HG03095 (cell line): ENCODE measurements at regions not wholly inside any gene's neighbourhood (a gene's known extent, or its start where the extent isn't known, plus 50 kb on each side); places are given as distances from the start of the nearest gene placed in this dataset.
"Not testable (repeated sequence)": the region's sequence is repeated elsewhere in the genome, so short reads cannot be mapped to it uniquely, and the experiment has no call there.

Experiments used
- ATAC-seq: cut with Tn5 transposase; IDR thresholded peaks from one replicate; pipeline ENCODE4 v1.9.1; 2021; ENCODE audit warnings: moderate library complexity; ENCODE audit not compliant: unreplicated experiment

- ATAC-seq: no peak
Measured at GRCh38 chr5:8831854-8832253, 714.0 kb downstream of the SEMA5A start.

DNA sequence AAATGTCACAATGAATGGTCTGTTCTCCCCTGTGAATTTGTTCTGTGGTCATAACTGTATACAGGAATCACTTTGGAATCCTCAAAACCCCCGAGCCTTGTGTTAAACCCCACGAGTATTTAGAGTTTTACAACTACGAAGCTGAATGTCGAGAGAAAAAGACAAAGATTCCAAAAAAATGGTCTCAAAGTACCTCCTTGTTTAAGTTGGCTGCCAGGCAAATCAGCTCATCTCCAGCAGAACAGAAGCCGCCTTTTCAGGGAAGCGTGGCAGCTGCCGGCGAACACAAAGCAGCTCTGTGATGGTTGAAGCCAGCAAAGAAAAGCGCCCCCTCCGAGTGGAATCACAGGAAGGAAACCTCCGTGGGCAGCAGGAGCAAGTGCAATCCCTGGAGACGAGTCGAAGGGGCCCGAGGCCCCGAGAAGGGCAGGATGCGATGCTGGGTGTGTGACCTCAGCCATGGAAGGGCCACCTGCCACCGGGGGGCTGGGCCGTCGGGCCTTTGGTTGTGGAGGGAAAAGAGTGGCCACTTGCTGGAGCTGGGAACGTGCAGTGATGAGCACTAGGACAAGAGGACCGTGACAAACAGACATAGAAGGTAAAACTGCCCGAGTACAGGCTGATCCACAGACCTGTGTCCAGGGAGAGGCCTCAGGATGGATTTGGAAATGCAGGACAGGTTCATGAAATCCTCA, 706.4 kb downstream of the SEMA5A start:
- no peak for ATAC-seq

GRCh38 chr5:8840237-8840636, 705.6 kb downstream of the SEMA5A start:
- ATAC-seq: no peak

DNA sequence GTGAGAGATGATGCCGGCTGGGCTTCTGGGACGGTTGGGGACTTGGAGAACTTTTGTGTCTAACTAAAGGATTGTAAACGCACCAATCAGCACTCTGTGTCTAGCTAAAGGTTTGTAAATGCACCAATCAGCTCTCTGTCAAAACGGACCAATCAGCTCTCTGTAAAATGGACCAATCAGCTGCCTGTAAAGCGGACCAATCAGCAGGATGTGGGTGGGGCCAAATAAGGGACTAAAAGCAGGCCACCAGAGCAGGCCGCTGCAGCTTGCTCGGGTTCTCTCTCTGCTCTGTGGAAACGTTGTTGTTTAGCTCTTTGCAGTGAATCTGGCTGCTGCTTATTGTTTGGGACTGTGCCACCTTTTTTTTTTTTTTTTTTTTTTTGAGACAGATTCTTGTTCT, 705.1 kb downstream of the SEMA5A start:
- not testable (repeated sequence) for ATAC-seq

DNA sequence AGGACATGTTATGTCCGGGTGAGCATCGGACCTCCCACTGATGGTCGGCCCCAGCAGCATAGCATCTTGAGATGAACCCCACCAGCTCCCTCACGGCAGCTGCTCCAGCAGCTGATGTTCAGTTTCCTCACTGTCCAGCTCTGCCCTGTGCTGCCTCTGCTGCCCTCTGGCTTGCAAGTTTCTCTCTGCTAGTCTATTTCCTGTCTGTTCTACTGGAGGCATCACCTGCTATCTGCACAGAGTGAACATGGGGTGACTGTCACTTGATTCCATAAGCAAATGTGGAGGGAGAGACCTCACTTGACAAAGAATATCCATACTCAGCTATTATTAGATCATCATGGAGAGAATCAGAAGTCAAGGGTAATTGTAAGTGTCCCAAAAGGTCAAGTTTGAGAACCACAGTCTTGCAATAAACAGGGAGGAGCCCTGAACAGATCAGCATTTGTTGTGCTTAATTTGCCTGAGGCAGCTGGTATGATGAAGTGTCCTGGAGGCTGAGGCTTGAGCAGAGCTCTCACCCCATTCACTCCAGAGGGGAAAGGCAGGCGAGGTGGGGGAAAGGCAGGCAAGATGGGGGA, 702.8 kb downstream of the SEMA5A start:
- ATAC-seq: no peak

GRCh38 chr5:8843771-8844170, 702.1 kb downstream of the SEMA5A start:
- ATAC-seq: no peak

DNA sequence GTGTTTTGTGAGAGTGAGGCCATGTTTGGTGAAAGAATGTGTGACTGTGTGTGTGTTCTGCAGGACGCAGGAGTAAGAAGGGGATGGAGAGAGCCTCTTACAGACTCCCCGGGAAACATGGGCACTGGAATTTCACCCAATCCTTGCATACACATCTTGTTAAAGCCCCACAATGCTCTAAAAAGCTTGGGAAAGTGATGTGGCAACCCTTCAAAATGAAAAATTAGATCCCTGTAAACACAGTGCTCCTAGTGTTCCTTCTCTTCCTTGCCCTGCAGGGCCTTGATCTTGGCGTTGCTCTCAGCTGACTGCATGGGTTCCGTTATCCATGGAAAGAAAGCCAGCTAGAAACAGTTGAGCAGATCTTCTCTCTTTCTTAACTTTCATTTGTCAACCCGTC, 701.7 kb downstream of the SEMA5A start:
- ATAC-seq: no peak

DNA sequence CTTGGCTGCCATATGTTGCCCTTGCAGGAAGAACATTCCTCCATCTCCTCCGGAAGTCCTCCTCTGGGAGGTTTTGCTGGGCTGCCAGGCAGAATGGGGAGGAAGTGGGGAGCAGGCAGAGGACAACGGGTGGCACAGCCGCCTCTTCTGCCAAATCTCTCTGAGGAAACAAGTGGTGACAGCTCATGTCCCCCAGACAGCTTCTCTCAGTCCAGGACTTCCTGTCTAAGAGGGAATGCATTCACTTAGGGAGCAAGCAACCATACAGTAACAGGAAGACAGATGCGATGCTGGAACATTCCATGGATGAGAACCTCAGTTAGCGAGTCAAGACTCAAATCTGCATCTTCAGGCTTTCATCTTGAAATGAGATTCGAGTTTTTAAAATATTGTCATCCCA, 701.0 kb downstream of the SEMA5A start:
- no peak for ATAC-seq

DNA sequence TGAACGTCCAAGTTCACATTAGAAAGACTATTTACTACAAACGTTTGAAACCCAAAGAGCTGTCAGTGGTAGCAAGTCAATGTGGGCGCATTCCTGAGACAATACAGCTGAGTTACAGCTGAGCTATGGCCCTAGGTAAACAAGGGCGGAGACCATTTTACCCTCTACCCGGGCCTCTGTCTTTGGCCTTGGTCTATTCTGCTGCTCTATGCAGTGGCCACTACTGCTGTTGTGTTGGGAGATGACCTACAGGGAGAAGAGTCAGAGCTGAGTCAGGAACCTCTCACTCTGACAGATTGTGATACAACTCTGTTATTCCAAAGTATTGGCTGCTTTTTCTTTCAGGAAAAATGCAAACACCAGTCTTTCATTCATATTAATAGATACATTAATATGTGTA, 700.6 kb downstream of the SEMA5A start:
- ATAC-seq: no peak

DNA sequence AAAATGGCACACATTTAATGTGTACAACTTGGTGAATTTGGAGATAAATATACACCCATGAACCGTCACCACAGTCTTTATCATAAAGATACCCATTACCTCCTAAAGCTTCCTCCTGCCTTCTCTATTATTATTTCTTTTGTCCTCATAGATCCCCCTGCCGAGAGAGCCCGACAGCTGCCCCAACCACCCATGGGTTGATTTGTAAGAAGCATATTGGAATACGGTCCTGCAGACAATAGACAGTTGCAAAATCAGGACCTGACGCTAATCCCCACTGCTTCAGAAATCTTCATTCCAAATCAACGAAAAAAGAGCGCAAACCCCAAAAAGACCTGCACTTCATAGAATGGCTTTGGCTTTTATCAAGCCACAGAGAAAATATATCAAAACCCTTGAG, 697.5 kb downstream of the SEMA5A start:
- ATAC-seq: no peak

DNA sequence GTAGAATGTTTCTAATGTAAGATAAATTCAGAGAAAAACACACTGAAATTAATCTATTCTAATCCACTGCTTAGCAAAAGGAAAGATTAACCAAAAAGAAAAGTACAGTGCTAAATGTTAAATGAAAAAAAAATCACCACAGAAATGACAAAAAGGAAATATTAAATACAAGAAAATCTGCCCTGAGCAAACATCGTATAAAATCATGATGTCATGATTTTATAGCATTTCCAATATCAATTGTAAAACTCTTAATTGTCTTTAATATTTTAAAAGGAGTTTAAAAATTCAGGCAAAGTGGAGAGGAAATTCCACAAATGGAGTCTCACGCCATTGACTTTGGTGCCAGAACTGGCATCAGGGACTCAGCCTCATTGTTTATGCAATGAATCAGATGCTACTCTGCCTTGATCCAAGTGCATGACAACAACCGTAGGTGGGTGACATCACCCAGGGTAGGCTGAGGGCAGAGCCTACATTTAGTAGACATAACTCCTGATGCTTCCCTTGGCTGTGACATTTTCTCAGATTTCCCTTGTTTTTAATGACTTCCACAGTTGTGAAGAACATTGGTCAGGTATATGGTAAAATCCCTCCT, 696.8 kb downstream of the SEMA5A start:
- ATAC-seq: no peak

DNA sequence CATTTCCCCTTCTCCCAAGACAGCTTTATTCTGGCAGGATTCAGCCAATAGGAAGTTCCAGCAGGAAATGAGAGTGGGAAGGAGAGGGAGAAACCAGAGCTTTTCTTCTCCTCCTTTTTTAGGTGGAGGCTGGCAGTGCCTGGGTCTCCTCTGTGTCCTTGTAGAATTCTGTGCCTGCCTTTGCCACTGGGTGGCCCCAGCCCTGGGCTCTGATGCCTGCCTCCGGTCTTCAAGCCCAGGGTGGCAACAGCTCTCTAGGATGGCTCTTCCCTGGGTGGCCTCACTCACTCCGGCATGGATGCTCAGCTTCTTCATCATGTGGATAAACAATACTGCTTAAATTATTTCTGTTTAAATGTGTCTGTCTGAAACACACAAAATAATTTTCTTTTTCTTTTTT, 694.8 kb downstream of the SEMA5A start:
- no peak for ATAC-seq

GRCh38 chr5:8857051-8857450, 688.8 kb downstream of the SEMA5A start:
- no peak for ATAC-seq

- no peak for ATAC-seq
Measured at GRCh38 chr5:8861764-8862163, 684.1 kb downstream of the SEMA5A start.

DNA sequence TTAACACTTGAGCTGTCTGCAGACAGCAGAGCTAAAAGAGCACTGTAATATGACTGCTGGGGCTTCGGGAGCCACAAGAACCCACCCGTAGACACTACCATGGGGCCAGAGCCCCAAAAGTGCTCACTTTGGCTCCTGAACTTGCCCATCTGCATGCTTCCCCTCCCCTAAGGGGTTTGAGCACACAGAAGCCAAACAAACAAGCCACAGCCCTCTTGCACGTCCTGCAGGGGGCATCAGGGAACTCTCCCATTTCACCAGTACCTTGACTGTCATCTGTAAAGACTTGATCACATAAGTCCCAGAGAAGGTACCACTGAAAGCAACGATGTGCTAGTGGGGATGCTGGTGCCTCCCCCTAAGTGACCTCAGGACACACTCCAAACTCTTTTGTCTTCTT, 681.8 kb downstream of the SEMA5A start:
- no peak for ATAC-seq

DNA sequence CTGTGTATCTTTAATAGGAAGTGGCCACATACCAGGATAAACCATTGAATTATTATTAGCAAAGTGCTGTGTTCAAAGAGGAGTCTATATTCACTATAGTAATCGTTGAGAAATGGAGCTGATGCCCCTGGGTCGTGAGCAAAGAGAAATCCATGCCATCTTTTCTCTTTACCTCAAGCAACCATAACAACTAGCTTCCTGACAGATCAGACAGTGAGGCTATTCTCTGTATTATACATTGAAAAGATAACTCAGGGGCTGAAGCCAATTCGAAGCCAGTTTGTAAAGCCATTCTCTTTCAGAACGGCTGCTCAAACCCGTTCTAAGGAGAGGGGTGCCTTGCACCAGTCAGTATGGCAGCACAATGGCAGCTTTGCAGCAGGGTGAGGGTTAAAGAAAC, 680.6 kb downstream of the SEMA5A start:
- no peak for ATAC-seq

- ATAC-seq: no peak
Measured at GRCh38 chr5:8865686-8866374, 680.0 kb downstream of the SEMA5A start.

DNA sequence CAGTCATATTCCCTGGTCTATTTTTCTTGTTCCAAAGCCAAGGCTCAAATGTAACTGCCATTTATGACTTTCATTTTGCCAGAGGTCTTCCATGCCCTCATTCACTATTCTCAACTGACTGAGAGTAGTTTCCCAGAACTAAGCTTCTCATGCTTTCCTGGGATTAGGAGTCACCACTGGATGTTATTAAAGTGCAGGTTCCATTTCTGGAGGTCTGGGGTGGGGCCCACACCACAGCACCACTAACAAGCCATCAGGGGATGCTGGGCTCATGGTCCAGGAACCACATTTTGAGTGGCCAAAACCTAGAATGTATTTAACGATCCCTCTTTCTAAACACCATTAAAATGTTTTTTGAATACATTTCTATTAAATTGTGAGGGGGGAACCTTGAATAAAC, 677.6 kb downstream of the SEMA5A start:
- ATAC-seq: no peak

DNA sequence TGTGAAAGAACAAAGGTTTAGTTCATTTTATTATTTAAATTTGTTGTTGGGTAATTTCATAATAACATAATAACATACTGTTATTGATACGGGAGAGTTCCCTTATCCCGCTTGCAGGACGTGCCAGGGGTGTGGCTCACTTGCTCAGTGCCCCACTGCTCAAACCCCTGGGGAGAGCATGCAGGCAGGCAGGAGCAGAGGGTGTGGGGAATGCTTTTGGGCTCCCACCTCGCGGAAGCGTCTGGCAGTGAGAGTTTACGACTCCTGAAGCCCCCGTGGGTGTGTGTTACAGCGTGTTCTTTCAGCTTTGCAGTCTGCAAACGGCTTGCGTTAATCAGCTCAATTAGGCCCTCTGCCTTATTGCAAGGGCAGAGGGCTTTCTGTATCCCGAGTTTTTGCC, 675.9 kb downstream of the SEMA5A start:
- no peak for ATAC-seq

GRCh38 chr5:8870349-8870958, 675.4 kb downstream of the SEMA5A start:
- no peak for ATAC-seq

DNA sequence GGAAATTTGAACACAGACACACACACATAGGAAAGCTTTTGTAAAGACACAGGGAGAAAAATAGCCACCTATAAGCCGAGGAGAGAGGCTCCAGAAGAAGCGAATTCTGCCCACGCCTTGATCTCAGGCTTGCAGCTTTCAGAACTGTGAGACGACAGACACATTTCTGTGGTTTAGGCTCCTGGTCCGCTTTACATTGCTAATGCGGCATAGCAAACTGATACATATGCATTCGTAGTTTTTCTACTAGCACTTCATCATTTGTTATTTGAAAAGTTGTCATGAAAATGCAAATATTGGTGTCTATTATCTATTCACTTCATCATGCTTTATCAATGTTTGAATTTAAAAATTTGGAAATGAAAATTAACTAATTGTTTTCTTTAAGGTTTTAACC, 674.9 kb downstream of the SEMA5A start:
- ATAC-seq: no peak

DNA sequence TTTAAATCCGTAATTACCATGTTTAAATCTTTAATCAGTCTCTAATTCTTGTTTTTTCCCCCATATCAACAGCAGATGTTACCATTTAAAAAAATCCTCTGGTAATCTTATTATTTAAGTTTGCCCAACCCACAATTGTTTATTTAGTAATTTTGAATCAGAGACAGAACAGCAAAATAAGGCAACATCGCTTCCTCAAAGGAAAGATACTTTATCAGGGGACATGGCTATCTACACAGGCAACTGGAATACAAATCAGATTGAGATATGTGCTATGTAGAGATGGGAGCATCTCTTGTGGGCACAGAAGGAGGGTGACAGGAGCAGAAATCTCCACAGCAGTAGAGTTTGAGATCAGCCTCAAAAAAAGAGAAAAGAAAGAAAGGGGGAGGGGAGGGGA, 674.4 kb downstream of the SEMA5A start:
- ATAC-seq: no peak
